OCI-LY3 (cell line): ENCODE measurements at regions not wholly inside any gene's neighbourhood (a gene's known extent, or its start where the extent isn't known, plus 50 kb on each side); places are given as distances from the start of the nearest gene placed in this dataset.

Source experiments
- H2AFZ ChIP-seq: fragments of 200-600, 300-600 bp; shearing (Covaris generic); 2 replicates; pipeline ENCODE4 v1.6.0; 2014; ENCODE audit warnings: antibody characterized with exemption, low read depth, low read length
- H3K27ac ChIP-seq: fragments of 200-600, 300-600 bp; sonication (generic); 2 replicates; pipeline ENCODE4 v1.5.1; 2014; ENCODE audit warnings: mild to moderate bottlenecking, low read length, moderate library complexity, mixed read lengths
- H3K27me3 ChIP-seq: fragments of 200-600, 300-600 bp; sonication (generic); 2 replicates; pipeline ENCODE4 v1.6.1; 2014; ENCODE audit warnings: low read depth, low read length, mixed read lengths
- H3K36me3 ChIP-seq: fragments of 200-600, 300-600 bp; sonication (generic); replicated peaks from 2 replicates; pipeline ENCODE3; 2014; ENCODE audit warnings: low read depth, low read length, mixed read lengths
- H3K4me1 ChIP-seq: fragments of 300-600, 200-600 bp; sonication (generic); 2 replicates; pipeline ENCODE4 v1.6.1; 2014; ENCODE audit warnings: low read length, mixed read lengths
- H3K4me2 ChIP-seq: fragments of 200-600, 300-600 bp; sonication (generic); 2 replicates; pipeline ENCODE4 v1.6.1; 2014; ENCODE audit warnings: low read length, mixed read lengths
- H3K4me3 ChIP-seq: fragments of 300-600, 200-600 bp; sonication (generic); 2 replicates; pipeline ENCODE4 v1.5.1; 2014; ENCODE audit warnings: antibody characterized with exemption, mild to moderate bottlenecking, low read length, moderate library complexity
- H3K79me2 ChIP-seq: fragments of 300-600, 200-600 bp; shearing (Covaris generic); 2 replicates; pipeline ENCODE4 v1.6.1; 2014; ENCODE audit warnings: mild to moderate bottlenecking, low read length, mixed read lengths
- H3K9ac ChIP-seq: fragments of 300-600, 200-600 bp; shearing (Covaris generic); 2 replicates; pipeline ENCODE4 v1.6.0; 2014; ENCODE audit warnings: mild to moderate bottlenecking, low read length, moderate library complexity
- H3K9me3 ChIP-seq: fragments of 200-600, 300-600 bp; shearing (Covaris generic); 2 replicates; pipeline ENCODE4 v1.6.1; 2014; ENCODE audit warnings: low read length, mixed read lengths; ENCODE audit not compliant: insufficient read depth
- H4K20me1 ChIP-seq: fragments of 200-600, 300-600 bp; sonication (generic); 2 replicates; pipeline ENCODE4 v1.6.1; 2016; ENCODE audit warnings: low read length, mixed read lengths; ENCODE audit not compliant: insufficient read depth
- EZH2phosphoT487 ChIP-seq: fragments of 200-600 bp; shearing (Covaris generic); IDR thresholded peaks from 2 replicates; pipeline ENCODE4 v1.6.1; 2018; ENCODE audit warnings: antibody characterized with exemption, mixed run types, low read depth
- TF ChIP-seq, protein P1 (sequence below): fragments of 200-600, 300-600 bp; sonication (generic); IDR thresholded peaks from 2 replicates; pipeline ENCODE4 v1.5.1; 2014; ENCODE audit warnings: antibody characterized with exemption, low read length, low read depth

GRCh38 chr5:128876569-128877382 lies 88.5 kb upstream of the SLC27A6 start:
- H2AFZ ChIP-seq: no peak overlapping the region
- H3K9me3 ChIP-seq: no peaks in the 10 kb centered on the region
- H3K36me3 ChIP-seq: no peaks in the 10 kb centered on the region
- TF ChIP-seq, protein P1, sequence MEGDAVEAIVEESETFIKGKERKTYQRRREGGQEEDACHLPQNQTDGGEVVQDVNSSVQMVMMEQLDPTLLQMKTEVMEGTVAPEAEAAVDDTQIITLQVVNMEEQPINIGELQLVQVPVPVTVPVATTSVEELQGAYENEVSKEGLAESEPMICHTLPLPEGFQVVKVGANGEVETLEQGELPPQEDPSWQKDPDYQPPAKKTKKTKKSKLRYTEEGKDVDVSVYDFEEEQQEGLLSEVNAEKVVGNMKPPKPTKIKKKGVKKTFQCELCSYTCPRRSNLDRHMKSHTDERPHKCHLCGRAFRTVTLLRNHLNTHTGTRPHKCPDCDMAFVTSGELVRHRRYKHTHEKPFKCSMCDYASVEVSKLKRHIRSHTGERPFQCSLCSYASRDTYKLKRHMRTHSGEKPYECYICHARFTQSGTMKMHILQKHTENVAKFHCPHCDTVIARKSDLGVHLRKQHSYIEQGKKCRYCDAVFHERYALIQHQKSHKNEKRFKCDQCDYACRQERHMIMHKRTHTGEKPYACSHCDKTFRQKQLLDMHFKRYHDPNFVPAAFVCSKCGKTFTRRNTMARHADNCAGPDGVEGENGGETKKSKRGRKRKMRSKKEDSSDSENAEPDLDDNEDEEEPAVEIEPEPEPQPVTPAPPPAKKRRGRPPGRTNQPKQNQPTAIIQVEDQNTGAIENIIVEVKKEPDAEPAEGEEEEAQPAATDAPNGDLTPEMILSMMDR: no peak
- TF ChIP-seq EZH2phosphoT487: no peak
- H3K4me2 ChIP-seq: no peak overlapping the region
- no peak overlapping the region for H3K4me3 ChIP-seq
- H3K27ac ChIP-seq: no peak overlapping the region
- no peak overlapping the region for H3K9ac ChIP-seq
- no peaks in the 10 kb centered on the region for H3K79me2 ChIP-seq
- H3K4me1 ChIP-seq: no peaks in the 10 kb centered on the region
- no peaks in the 10 kb centered on the region for H4K20me1 ChIP-seq
- H3K27me3 ChIP-seq: no peaks in the 10 kb centered on the region

GRCh38 chr5:128877476-128877875 lies 87.8 kb upstream of the SLC27A6 start:
- H3K27ac ChIP-seq: no peak overlapping the region
- H2AFZ ChIP-seq: no peak overlapping the region
- TF ChIP-seq EZH2phosphoT487: no peak
- TF ChIP-seq, protein P1: no peak
- H3K27me3 ChIP-seq: no peaks in the 10 kb centered on the region
- no peaks in the 10 kb centered on the region for H3K9me3 ChIP-seq
- H3K4me3 ChIP-seq: no peak overlapping the region
- no peak overlapping the region for H3K4me2 ChIP-seq
- H4K20me1 ChIP-seq: no peaks in the 10 kb centered on the region
- H3K36me3 ChIP-seq: no peaks in the 10 kb centered on the region
- H3K9ac ChIP-seq: no peak overlapping the region
- no peaks in the 10 kb centered on the region for H3K4me1 ChIP-seq
- no peaks in the 10 kb centered on the region for H3K79me2 ChIP-seq

DNA sequence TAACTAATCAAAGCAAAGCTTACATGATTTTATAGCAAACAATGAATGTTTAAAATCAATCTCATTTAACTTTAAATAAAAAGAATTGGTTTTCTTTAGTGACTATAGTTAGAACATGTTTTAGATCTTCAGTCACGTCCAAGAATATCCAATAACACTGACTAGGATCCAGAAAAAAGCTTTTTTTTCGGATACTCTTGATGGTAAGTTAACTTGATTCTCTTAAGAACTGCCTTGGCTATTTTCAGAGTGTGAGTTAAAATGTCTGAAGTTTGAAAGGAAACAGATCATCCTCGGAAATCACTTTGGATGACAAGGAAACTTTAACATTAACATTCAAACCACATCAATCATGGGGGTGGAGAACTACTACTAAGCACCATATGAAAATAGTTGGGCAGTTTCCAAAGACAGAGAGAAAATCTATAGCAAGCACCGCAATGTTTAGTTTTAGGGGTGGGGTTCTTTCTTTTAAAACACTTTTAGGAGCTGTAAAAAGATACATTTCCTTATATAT lies 83.7 kb upstream of the SLC27A6 start:
- H4K20me1 ChIP-seq: no peaks in the 10 kb centered on the region
- H2AFZ ChIP-seq: no peak overlapping the region

DNA sequence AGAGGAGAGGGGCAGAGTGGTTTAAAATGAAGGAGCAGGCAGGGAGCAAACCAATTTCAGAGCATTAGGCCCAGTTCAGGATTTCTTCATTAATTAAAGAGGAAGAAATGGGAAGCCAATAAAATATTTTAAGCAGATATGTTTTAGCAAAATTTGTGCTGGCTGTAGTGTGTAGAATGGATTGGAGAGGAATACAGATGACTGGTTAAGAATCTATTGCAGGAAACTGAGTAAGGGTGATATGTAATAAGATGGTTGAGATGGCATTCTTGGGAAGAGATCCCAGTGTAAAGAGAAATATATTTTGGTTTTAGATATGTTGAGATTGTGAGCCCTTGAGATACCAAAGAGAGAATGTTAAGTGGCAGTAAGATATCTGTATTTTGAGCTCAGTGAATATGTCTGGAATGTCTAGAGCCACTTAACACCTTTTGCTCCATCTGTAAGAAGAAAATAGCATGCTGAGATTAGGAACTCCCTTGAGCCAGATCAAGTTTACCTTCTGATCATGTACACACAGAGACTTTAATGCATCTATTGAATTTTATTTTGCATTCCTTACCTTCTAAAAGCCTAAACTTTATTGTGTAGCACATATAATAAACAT lies 79.5 kb upstream of the SLC27A6 start:
- H3K4me3 ChIP-seq: no peak overlapping the region
- no peak overlapping the region for H2AFZ ChIP-seq
- no peaks in the 10 kb centered on the region for H3K4me1 ChIP-seq
- no peaks in the 10 kb centered on the region for H4K20me1 ChIP-seq
- H3K9me3 ChIP-seq: no peaks in the 10 kb centered on the region
- no peak for TF ChIP-seq EZH2phosphoT487
- TF ChIP-seq, protein P1: no peak
- H3K79me2 ChIP-seq: no peaks in the 10 kb centered on the region
- no peak overlapping the region for H3K4me2 ChIP-seq
- H3K27me3 ChIP-seq: no peaks in the 10 kb centered on the region
- no peak overlapping the region for H3K9ac ChIP-seq
- H3K36me3 ChIP-seq: no peaks in the 10 kb centered on the region
- H3K27ac ChIP-seq: no peak overlapping the region

More for the DNA sequence above, 83.7 kb upstream of the SLC27A6 start:
- no peaks in the 10 kb centered on the region for H3K9me3 ChIP-seq
- no peak overlapping the region for H3K4me3 ChIP-seq
- H3K36me3 ChIP-seq: no peaks in the 10 kb centered on the region
- H3K4me1 ChIP-seq: no peaks in the 10 kb centered on the region
- H3K27ac ChIP-seq: no peak overlapping the region
- no peak for TF ChIP-seq EZH2phosphoT487
- TF ChIP-seq, protein P1: no peak
- H3K79me2 ChIP-seq: no peaks in the 10 kb centered on the region
- H3K27me3 ChIP-seq: no peaks in the 10 kb centered on the region
- H3K9ac ChIP-seq: no peak overlapping the region
- H3K4me2 ChIP-seq: no peak overlapping the region
